GM20431 (cell line): ENCODE measurements at regions not wholly inside any gene's neighbourhood (a gene's known extent, or its start where the extent isn't known, plus 50 kb on each side); places are given as distances from the start of the nearest gene placed in this dataset.
"Not testable (repeated sequence)": the region's sequence is repeated elsewhere in the genome, so short reads cannot be mapped to it uniquely, and the experiment has no call there.

Experiments
- in situ Hi-C: fragments of 300-500 bp; cut with MseI, MboI; formaldehyde crosslinking; loops from one replicate; pipeline ENCODE4 v1.15.0; 2020; ENCODE audit warnings: low sequenced_read_pairs; ENCODE audit not compliant: unreplicated experiment

- in situ Hi-C loops = loop anchor here (5.0 kb wide), 1 partner anchor 108 kb away; no protein-coding TSS in a partner anchor
These were observed 102.5 kb downstream of the RAMP3 start for GRCh38 chr7:45259966-45260646.

DNA sequence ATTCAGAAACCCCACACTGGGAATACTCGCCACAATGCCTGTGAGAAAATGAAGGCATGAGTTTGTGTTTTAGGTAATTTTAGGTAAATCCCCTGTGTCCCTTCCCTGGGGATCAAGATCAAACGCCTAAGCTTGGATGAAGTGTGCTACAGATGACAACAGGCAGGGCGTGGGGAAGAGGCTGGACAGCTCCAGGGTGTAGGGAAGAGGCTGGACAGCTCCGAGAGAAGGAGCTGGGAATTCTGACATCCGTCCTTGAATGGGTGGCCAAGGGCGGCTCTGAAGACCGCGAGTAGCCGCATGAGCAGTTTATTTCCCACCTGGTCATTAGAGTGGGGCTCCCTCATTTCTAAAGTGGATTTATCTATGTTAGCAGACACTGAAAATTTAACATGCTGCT, 109.7 kb downstream of the RAMP3 start:
- in situ Hi-C loops = no loop called here

GRCh38 chr7:45268013-45268412, 110.4 kb downstream of the RAMP3 start:
- in situ Hi-C loops = no loop called here

DNA sequence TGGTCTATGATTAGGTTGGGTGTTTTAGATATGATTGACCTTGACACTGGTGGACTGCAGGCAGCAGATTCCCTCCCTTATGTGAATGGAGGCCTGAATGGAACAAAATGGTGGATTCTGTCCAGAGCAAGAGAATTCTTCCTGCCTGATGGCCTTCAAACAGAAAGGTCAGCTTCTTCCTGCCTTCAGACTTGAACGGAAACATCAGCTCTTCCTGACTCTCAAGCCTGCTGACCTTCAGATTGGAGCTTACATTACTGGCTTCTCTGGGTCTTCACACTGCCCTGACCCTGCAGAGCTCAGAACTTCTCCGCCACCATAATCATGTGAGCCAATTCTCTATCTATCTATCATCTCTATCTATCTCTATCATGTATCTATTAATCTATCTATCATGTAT, 111.6 kb downstream of the RAMP3 start:
- in situ Hi-C loops = no loop called here

DNA sequence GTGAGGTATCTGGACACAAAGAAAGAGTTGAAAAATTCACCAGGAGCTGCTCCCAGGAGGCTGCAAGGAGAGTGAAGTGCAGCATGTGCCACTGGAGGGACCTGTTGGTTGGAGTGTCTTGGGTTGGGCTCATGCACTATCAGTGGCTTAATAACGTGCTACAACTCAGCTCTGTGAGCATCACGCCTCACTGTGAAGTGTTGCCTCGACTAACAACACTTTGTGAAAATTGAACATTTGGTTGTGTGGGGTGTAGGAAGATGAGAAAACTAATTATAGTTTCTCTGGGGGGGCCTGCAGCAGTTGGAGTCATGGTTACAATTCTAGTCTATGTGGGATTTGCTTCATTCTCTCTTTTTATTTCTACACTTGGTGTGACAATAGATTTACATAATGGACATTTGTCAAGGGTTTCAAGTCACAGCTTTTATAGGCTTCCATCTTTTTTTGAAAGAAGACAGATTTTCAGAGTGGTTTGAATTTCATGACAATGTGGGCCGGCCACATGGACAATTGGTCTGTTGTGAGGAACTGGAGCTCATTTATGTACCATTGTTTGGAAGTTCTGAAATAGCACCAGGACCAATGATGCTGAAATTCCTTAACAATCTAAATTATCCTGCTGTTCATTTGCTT, 121.3 kb downstream of the RAMP3 start:
- in situ Hi-C loops = no loop called here

- in situ Hi-C loops = not testable (repeated sequence)
These were observed 132.0 kb downstream of the RAMP3 start for GRCh38 chr7:45289611-45290010.

GRCh38 chr7:45290880-45291279, 133.3 kb downstream of the RAMP3 start:
- in situ Hi-C loops = no loop called here

- in situ Hi-C loops = no loop called here
These were observed 134.9 kb downstream of the RAMP3 start for GRCh38 chr7:45292481-45292880.

DNA sequence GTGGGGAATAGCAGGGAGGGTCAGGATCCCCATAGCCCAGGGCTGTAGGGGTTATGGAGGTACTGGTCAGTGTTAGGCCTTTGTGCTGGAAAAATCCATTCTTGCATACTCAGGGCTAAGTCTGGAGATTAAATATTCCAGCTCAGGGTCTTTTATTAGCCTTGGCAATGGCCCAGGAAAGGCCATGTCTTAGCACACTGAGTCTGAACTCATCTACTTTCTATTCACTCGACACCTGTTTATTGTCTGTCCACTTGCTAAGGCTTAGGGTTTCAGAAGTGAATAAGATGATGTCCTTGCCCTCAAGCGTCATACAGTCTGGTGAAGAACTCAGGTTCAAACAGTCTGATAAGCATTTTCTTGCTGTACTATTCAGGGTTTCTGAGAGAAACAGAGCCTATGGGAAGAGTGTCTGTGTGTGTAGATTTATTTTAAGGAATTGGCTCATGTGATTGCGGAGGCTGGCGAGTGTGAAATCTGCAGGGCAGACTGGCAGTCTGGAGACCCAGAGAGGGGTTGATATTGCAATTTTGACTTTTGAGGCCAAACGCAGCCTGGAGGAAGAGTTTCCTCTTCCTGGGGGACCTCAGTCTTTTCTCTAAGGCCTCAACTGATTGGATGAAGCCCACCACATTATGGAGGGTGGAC, 135.8 kb downstream of the RAMP3 start:
- in situ Hi-C loops = no loop called here

DNA sequence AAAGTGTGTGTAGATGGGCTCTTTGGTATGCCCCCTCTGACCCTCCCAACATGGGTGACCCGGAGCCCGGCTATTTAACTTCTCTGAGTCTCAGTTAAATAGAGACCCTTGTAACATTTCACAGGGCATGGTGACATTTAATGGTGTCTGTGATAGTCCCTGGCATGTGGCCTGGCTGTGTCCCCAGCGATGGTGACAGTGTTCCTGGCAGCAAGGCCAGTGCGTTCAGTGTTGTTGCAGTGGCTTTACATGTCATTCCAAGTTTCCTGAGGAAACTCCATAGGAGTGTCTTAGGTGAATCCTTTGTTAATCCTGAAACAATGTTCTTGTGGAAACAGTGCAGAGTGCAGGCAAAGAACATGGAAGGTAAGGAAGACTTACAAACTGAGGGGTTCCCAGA, 137.0 kb downstream of the RAMP3 start:
- in situ Hi-C loops = no loop called here

GRCh38 chr7:45295222-45295621, 137.6 kb downstream of the RAMP3 start:
- in situ Hi-C loops = no loop called here

- in situ Hi-C loops = no loop called here
These were observed 139.2 kb downstream of the RAMP3 start for GRCh38 chr7:45296748-45297147.

- in situ Hi-C loops = no loop called here
These were observed 149.2 kb downstream of the RAMP3 start for GRCh38 chr7:45306752-45307305.

- in situ Hi-C loops = no loop called here
These were observed 154.0 kb downstream of the RAMP3 start for GRCh38 chr7:45311597-45311996.

DNA sequence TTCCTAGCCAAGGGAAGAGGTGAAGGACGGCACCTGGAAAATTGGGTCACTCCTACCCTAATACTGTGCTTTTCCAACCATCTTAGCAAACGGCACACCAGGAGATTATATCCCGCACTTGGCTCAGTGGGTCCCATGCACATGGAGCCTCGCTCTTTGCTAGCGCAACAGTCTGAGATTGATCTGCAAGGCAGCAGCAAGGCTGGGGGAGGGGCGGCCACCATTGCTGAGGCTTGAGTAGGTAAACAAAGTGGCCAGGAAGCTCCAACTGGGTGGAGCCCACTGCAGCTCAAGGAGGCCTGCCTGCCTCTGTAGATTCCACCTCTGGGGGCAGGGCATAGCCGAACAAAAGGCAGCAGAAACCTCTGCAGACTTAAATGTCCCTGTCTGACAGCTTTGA, 157.9 kb downstream of the RAMP3 start:
- in situ Hi-C loops = not testable (repeated sequence)

- in situ Hi-C loops = no loop called here
These were observed 167.2 kb downstream of the RAMP3 start for GRCh38 chr7:45324683-45325237.

- in situ Hi-C loops = no loop called here
These were observed 167.8 kb downstream of the RAMP3 start for GRCh38 chr7:45325378-45325777.

GRCh38 chr7:45328403-45328981, 170.9 kb downstream of the RAMP3 start:
- in situ Hi-C loops = no loop called here

GRCh38 chr7:45331563-45331962, 174.0 kb downstream of the RAMP3 start:
- in situ Hi-C loops = no loop called here

GRCh38 chr7:45335024-45335423, 177.4 kb downstream of the RAMP3 start:
- in situ Hi-C loops = not testable (repeated sequence)
